ENCODE measurements at regions not wholly inside any gene's neighbourhood (a gene's known extent, or its start where the extent isn't known, plus 50 kb on each side); places are given as distances from the start of the nearest gene placed in this dataset.
"Not testable (repeated sequence)": the region's sequence is repeated elsewhere in the genome, so short reads cannot be mapped to it uniquely, and the experiment has no call there.

DNA sequence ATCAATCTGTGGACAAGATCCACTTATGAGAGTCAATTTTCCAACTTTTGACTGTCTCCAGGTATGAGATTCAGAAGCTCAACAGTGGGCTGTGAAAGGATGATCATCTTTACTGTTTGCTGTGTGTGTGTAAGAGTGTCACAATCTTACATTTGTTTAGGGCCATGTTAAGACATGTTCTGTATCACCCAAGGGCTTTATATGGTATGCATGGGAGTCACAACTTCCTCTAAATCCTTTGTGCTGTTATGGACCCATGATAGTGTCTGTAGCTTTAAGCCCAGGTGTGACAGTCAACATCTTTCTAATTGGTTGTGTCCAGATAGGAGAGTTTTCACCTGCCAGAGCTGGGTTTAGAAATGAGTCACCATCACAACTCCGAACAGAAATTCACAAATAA is 70.2 kb downstream of the ZNF726 start:
- not testable (repeated sequence) for DNase-seq (ENCODE audit: low read depth)

DNA sequence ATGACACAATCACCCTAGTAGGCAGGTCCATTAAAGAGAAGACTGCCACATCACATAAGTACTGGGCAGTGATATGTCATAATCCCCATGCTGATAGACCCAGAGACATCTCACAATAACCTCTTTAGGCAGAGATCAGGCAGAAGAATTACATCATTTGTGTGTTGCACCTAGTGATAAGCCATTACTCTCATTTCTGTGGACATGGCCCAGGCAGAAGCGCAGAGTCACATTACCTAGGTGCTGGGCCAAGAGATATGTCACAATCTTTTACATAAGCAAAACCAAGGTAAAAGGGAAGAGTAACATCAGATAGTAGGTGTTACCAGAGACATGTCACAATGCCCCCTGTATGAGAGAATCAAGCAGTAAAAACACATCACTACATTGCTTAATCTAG is 71.9 kb downstream of the ZNF726 start:
- no peak for DNase-seq (ENCODE audit: low read depth)

- DNase-seq (ENCODE audit: low read depth), result no peak
These were observed 76.5 kb downstream of the ZNF726 start for GRCh38 chr19:23991170-23991569.

DNA sequence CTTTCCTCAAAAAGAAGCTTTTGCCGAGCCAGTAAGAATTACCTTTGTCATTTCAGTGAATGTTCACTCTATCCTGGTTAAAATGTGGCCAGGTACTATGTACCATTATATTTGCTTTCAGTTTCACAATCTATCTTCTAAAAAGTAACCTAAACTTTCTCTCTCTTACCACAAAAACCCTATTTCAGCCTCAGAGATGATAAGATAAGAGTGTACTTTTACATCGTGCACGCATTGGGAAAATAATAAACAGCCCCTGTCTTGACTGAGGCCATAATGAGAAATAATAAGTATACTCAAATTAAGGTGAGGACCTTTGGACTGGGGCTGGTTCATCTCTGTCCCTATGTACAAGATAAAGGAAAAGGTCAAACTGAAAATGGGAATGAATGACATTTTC is 77.7 kb downstream of the ZNF726 start:
- no peak for DNase-seq (ENCODE audit: low read depth)

GRCh38 chr19:23993440-23993839 is 78.8 kb downstream of the ZNF726 start:
- DNase-seq (ENCODE audit: low read depth), result no peak

DNA sequence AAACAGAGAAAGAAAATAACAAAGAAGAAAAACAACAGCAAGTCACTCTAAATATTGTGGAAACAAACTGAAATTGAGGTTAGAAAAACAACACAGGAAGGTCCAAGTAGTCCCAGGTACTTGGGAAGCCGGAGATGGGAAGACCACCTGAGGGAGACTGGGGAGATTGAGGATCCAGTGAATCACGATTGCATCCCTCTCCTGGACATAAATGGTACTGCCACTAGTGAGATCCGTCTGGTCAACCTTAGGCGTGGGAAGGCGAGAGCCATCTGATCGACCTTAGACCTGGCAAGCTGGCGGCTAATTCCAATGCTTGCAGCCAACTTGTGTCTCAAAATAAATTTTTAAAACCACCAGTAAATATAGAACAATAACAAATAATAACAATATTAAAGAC is 81.9 kb downstream of the ZNF726 start:
- no peak for DNase-seq (ENCODE audit: low read depth)

DNA sequence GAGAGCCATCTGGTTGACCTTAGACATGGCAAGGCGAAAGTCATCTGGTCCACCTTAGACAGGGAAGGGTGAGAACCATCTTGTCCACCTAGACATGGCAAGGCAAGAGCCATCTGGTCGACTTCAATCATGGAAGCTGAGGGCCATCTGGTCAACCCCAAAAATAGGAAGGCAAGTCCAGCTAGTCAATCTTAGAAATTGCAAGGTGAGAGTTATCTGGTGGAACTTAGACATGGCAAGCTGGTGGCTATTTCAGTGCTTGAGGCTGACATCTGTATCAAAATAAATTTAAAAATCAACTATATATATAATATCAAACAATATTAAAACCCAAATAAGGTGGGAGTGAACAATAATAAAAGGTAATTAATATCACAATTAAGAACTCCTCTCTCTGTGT is 83.9 kb downstream of the ZNF726 start:
- no peak for DNase-seq (ENCODE audit: low read depth)

DNA sequence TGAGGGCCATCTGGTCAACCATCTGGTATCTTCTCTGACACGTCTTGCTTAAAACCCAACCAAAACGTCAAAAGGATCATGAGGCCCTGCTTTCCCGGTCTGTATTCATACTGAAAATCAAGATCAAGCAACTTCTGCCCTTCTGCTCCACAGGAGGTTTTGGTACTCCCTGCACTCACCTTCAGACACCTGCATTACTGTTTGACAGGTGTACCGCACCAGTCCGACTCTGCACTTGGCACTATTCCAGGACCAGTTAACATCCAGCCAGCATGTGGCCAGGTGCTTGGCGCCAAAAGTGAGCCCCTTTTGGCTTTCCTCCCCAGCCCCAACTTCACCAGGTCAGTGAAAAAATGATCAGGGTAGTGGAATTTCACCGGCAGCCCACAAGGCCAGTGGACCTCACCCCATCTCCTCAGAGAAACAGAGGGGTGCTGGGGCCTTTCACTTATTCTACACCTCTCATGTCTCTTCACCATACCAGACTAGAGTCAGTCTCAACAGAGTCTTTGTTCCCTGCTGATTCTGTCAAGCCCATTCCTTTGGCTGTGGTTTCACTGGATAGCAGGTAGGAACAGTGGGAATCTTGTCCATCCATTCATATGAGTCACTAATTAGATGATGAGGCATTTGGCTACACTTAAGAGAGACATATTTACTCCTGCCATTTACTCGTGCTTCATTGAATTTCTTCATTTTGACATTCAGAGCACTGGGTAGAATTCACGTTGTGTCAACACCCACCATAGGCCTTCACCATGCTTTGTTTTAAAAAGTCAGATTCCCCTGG is 85.3 kb downstream of the ZNF726 start:
- DNase-seq (ENCODE audit: low read depth), result no peak

- no peak for DNase-seq (ENCODE audit: low read depth)
These were observed 86.0 kb downstream of the ZNF726 start for GRCh38 chr19:24000656-24001055.

DNA sequence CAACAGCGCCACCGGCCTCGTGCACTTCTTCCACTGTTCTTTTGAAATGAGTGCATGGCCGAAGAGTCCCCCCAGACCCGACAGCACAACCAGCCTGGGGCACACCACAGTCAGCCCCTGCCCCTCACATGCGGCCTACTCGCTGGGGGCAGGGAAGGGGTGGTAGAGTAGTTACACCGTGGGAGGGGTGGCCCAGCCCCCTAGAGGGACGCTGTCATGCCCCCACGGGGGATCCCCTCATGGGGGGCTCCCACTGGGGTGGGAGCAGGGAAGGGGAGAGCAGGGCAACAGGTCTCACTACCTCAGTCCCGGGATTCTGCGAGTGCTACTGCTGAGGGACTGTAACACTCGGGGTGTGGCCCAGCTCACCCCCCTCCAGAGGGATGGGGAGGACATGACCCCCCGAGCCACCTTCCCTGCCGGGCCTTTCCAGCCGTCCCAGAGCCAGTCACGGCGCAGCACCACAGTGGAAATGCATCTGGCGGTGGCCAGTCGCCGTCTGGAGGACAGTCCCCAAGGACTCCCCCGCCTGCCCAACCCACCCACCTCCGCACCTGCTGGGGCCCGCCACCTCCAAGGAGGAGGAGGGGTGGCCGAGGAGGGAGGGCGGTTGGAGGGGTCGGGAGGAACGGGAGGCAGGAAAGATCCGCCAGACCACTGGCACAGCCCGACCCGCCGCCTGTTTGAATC is 84.6 kb upstream of the ZNF254 start:
- no peak for DNase-seq (ENCODE audit: low read depth)

- DNase-seq (ENCODE audit: low read depth), result no peak
These were observed 83.5 kb upstream of the ZNF254 start for GRCh38 chr19:24003537-24003936.

- no peak for DNase-seq (ENCODE audit: low read depth)
These were observed 82.8 kb upstream of the ZNF254 start for GRCh38 chr19:24004166-24004565.

GRCh38 chr19:24029941-24030636 is 56.9 kb upstream of the ZNF254 start:
- DNase-seq (ENCODE audit: low read depth), result no peak

GRCh38 chr19:24032651-24033050 is 54.3 kb upstream of the ZNF254 start:
- DNase-seq (ENCODE audit: low read depth), result no peak

- peak; percentile 91 for DNase-seq (ENCODE audit: low read depth)
These were observed 53.6 kb upstream of the ZNF254 start for GRCh38 chr19:24033301-24033962.

DNA sequence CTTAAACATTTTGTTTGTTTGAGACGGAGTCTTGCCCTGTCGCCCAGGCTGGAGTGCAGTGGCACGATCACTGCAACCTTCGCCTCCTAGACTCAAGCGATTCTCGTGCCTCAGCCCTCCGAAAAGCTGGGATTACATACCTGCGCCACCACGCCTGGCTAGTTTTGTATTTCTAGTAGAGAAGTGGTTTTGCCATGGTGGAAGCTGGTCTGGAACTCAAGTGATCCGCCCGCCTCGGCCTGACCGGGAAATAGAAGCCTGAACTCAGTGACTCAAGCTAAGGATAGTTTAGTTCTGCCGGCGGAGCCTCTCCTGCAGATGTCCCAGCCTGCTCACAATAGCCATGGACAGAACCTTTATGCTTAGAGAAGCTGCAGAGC is 53.0 kb upstream of the ZNF254 start:
- DNase-seq (ENCODE audit: low read depth), result peak; percentile 66

DNA sequence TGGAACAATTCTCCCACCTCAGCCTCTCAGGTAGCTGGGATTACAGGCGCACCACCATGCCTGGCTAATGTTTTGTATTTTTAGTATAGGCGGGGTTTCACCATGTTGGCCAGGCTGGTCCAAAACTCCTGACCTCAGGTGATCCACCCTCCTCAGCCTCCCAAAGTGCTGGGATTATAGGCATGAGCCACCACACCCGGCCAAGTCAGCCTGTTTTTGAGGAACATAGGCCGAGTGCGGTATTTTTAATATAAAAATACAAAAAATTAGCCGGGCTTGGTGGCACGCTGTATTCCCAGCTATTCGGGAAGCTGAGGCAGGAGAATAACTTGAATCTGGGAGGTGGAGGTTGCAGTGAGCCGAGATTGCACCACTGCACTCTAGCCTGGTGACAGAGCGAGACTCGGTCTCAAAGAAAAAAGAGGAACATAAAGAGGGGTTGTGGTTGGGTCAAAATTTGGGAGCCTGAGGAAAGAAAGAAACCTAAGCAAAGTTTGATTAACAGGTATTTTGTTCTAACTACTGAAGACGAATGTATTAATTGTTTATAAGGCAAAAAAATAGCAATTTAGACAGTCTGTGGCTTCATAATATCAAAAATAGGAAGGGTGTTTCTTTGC is 51.6 kb upstream of the ZNF254 start:
- not testable (repeated sequence) for DNase-seq (ENCODE audit: low read depth)

Measured in fibroblast of gingiva (primary cell).